Panc1 (cell line): ENCODE measurements at regions not wholly inside any gene's neighbourhood (a gene's known extent, or its start where the extent isn't known, plus 50 kb on each side); places are given as distances from the start of the nearest gene placed in this dataset.

Experiments used
- CTCF ChIP-seq: fragments of 450-650 bp; IDR thresholded peaks from 2 replicates; pipeline ENCODE4 v1.5.1; 2017; ENCODE audit warnings: mild to moderate bottlenecking
- REST ChIP-seq, 2 experiments: IDR thresholded peaks; 2 replicates each; pipeline ENCODE4 v1.6.1; 2011 to 2012; ENCODE audit warnings: low read depth in 2 of 2, control low read depth in 1 of 2, low read length in 1 of 2, mild to moderate bottlenecking in 1 of 2, moderate library complexity in 1 of 2; ENCODE audit not compliant: insufficient read depth in 1 of 2
- TCF7L2 ChIP-seq: IDR thresholded peaks from 2 replicates; pipeline ENCODE4 v1.6.1; 2011; ENCODE audit warnings: mild to moderate bottlenecking, low read depth, low read length, inconsistent platforms

- no peak for TF ChIP-seq CTCF
- no peak for TF ChIP-seq TCF7L2
- TF ChIP-seq REST (IDR thresholded peaks at IDR 0.05; ENCODE audit: insufficient read depth in 1 of 2, low read depth in 2 of 2, low read length in 1 of 2): no peak
These were observed 191.8 kb downstream of the TMEM114 start for GRCh38 chr16:8398548-8398947.
